Activated naive CD4-positive, alpha-beta T cell treated with anti-CD3 and anti-CD28 coated beads, Interleukin-2, amount 50 U/mL, for 72 hours (primary cell): ENCODE measurements at regions not wholly inside any gene's neighbourhood (a gene's known extent, or its start where the extent isn't known, plus 50 kb on each side); places are given as distances from the start of the nearest gene placed in this dataset.
"Not testable (repeated sequence)": the region's sequence is repeated elsewhere in the genome, so short reads cannot be mapped to it uniquely, and the experiment has no call there.

Experiments used
- ATAC-seq, 2 donors: fragments of 150-1000 bp; cut with Tn5 transposase; 2 replicates each; pipeline ENCODE4 v1.10.0; 2021; ENCODE audit warnings: mild to moderate bottlenecking in 2 of 2, moderate library complexity in 2 of 2
- DNase-seq, 2 donors: peaks; one replicate each; pipeline ENCODE4 v3.0.0; 2021 to 2022; ENCODE audit warnings: low spot score in 2 of 2
- H3K27ac Mint-ChIP-seq, 2 donors: one replicate each; pipeline ENCODE4 v1.8.0; 2022; ENCODE audit warnings: mild to moderate bottlenecking in 2 of 2, mixed read lengths in 2 of 2
- H3K36me3 Mint-ChIP-seq, 2 donors: one replicate each; pipeline ENCODE4 v1.8.0; 2022; ENCODE audit warnings: mixed read lengths in 2 of 2
- H3K9me3 Mint-ChIP-seq, 2 donors: one replicate each; pipeline ENCODE4 v1.8.0; 2022; ENCODE audit warnings: mixed read lengths in 2 of 2

- Mint-ChIP-seq H3K9me3 (no peaks in the 10 kb centered on the region), H3K27ac (no peak overlapping the region), H3K36me3 (no peaks in the 10 kb centered on the region)
- no peak for DNase-seq
- ATAC-seq: no peak
These were observed 381.4 kb upstream of the PROX1 start for GRCh38 chr1:213606252-213606820.

DNA sequence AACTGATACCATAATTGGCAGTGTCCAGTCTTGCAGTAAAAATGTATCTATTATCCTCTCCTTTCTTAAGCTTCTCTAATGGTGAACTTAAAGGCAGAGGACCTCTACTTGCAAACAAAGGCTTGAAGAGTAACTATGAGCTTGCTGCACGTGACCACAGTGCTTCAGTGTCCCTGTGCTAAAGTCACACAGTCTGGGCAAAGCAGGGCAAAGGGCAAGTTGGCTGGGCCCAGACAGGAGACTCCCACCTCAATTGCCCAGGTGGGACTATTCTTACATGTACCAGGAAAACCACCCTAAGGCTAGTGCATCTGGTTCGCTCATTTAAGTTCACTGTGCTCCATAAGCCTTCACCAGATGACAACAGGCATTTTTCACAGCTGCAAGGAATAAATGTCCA, 374.2 kb upstream of the PROX1 start:
- ATAC-seq (no peak), DNase-seq (no peak)
- no peaks in the 10 kb centered on the region for H3K9me3 Mint-ChIP-seq
- H3K36me3 Mint-ChIP-seq: no peaks in the 10 kb centered on the region
- H3K27ac Mint-ChIP-seq: no peak overlapping the region

GRCh38 chr1:213615226-213615916, 372.4 kb upstream of the PROX1 start:
- Mint-ChIP-seq H3K9me3 (no peaks in the 10 kb centered on the region), H3K27ac (no peak overlapping the region), H3K36me3 (no peaks in the 10 kb centered on the region)
- no peak for DNase-seq
- no peak for ATAC-seq

DNA sequence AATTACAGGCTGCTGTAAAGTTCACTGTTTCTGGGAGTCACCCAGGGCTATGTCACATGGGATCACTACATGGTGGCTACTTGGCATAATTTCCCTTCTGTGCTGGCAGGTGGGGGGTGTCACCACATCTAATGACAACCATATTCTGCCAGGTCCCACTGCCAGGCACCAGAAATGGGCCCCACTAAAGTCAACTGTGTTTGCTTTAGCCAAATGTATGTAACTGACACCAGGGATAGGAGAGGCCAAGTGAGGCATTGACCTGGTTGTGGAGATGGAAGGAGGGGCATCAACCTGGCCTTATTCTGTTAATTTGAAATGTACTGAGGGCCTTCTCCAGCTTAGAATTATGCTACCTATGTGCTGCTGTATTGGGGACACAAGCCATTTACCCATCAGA, 370.6 kb upstream of the PROX1 start:
- H3K27ac Mint-ChIP-seq: no peak overlapping the region
- H3K36me3 Mint-ChIP-seq: no peaks in the 10 kb centered on the region
- H3K9me3 Mint-ChIP-seq: no peaks in the 10 kb centered on the region
- DNase-seq (no peak), ATAC-seq (no peak)

DNA sequence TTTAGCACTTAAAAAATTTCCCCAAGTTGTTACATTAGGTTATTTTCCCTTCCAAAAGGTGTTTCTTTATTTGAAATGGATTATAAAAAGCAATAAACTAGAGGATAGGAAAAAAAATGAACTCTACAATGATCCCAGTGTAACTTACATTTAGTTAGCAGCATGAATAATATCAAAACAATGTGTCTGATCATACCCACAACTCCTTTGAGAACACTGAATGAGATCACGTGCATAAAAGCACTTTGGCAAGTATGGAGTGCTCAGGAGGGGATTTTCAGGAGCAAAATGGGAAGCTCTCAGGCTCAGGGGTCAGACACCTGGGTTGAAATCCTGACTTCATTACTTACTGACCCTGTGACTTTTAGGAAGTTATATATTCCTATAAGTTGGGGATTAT, 369.7 kb upstream of the PROX1 start:
- Mint-ChIP-seq H3K27ac (no peak overlapping the region), H3K36me3 (peaks cover 0 to 2% of the 10 kb centered on the region in 2 donors), H3K9me3 (no peaks in the 10 kb centered on the region)
- DNase-seq (no peak), ATAC-seq (no peak)

GRCh38 chr1:213619026-213619425, 368.7 kb upstream of the PROX1 start:
- ATAC-seq: no peak
- no peak for DNase-seq
- peaks cover 0 to 7% of the 10 kb centered on the region in 2 donors for H3K36me3 Mint-ChIP-seq
- H3K27ac Mint-ChIP-seq: no peak overlapping the region
- H3K9me3 Mint-ChIP-seq: no peaks in the 10 kb centered on the region

- DNase-seq (no peak), ATAC-seq (no peak)
- Mint-ChIP-seq H3K27ac (no peak overlapping the region), H3K9me3 (no peaks in the 10 kb centered on the region), H3K36me3 (peaks cover 0 to 7% of the 10 kb centered on the region in 2 donors)
These were observed 366.7 kb upstream of the PROX1 start for GRCh38 chr1:213621077-213621476.

DNA sequence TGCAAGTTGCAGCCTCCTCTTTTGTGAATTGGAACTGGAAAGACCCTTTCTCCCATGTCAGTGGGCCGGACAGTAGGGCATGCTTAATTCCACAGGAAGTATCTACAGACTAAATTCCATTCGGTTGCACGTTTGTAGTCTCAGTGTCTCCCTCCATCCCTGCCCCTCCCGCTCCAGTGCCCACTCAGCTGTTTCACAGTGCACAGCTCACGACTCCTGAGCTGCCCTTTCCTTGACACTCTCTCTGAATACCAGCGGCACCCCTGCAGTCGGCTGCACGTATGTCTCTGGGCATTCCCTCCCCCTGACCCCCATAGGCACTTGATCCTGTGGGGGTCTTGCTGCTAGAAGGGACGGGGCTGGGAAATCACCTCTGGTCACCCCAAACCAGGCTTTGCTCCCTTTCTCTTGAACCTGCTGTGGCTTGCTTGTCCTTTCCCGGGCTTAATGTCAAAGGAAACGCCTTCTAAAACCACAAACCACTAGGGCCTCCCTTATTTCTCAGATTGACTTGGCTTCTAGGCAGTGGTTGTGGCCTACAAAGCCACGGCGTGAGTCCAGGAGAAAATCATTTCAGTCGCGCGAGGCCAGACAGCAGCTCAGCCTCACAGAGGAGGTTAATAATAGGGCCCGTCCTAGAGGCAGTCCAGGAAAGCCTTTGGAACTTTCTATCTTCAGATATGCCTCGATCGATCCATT, 365.3 kb upstream of the PROX1 start:
- no peak overlapping the region for H3K27ac Mint-ChIP-seq
- ATAC-seq: peak; percentile 88 to 89
- H3K36me3 Mint-ChIP-seq: peaks cover 0 to 7% of the 10 kb centered on the region in 2 donors

DNA sequence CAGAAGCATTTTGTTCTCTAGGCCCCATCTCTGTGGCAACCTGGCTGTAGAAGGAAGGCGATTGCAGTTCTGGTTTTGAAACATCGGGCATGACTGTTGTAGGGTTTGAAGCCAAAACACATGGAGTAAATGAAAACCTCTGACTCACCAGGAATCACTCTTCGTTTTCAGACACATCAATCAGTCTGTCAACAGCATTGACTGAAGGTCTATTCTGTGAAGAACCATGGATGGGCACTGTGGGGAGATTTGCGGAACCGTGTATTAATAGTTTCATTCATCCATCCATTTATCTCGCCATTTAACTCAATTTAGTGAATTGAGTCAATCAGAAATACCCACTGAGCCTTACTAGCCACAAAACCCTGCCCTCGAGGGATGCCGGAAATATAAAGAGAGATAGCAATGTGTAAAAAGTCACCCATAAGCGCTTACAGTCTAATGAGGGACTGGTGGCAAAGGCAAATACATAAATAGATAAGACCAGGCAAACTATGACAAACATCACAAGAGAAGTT, 364.6 kb upstream of the PROX1 start:
- Mint-ChIP-seq H3K9me3 (no peaks in the 10 kb centered on the region), H3K36me3 (peaks cover 0 to 7% of the 10 kb centered on the region in 2 donors), H3K27ac (no peak overlapping the region)
- no peak for DNase-seq
- peak; percentile 57 to 83 for ATAC-seq

More for the DNA sequence above, 365.3 kb upstream of the PROX1 start:
- H3K9me3 Mint-ChIP-seq: no peaks in the 10 kb centered on the region
- DNase-seq: peak in 1 of 2 donors; percentile 27

DNA sequence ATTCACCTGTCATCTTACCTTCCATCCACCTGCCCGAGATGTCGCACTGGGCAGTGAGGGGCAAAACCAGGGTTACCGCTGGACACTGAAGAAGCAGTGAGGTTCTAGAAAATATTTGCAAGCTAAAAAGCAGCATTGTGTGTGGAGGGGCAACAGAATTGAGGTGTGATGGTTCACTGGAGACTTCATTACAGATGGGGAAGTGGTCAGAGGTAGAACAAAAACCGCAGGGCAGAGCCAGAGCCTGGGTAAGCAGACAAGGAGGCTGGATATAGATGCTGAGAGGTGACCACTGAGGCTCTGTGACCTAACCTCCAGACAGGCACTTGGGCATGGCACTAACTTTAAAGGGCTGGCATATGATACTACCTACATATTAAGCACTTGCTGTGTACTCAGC, 363.9 kb upstream of the PROX1 start:
- DNase-seq: no peak
- H3K36me3 Mint-ChIP-seq: peaks cover 0 to 11% of the 10 kb centered on the region in 2 donors
- peaks cover 0 to 4% of the 10 kb centered on the region in 2 donors for H3K9me3 Mint-ChIP-seq
- H3K27ac Mint-ChIP-seq: no peak overlapping the region
- no peak for ATAC-seq

DNA sequence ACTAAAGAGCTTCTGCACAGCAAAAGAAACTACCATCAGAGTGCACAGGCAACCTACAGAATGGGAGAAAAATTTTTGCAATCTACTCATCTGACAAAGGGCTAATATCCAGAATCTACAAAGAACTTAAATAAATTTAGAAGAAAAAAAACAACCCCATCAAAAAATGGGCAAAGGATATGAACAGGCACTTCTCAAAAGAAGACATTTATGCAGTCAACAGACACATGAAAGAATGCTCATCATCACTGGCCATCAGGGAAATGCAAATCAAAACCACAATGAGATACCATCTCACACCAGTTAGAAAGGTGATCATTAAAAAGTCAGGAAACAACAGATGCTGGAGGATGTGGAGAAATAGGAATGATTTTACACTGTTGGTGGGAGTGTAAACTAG, 351.0 kb upstream of the PROX1 start:
- H3K27ac Mint-ChIP-seq, ATAC-seq, DNase-seq: not testable (repeated sequence)
- Mint-ChIP-seq H3K9me3 (peaks cover 11 to 20% of the 10 kb centered on the region in 2 donors), H3K36me3 (peaks cover 16 to 23% of the 10 kb centered on the region in 2 donors)

DNA sequence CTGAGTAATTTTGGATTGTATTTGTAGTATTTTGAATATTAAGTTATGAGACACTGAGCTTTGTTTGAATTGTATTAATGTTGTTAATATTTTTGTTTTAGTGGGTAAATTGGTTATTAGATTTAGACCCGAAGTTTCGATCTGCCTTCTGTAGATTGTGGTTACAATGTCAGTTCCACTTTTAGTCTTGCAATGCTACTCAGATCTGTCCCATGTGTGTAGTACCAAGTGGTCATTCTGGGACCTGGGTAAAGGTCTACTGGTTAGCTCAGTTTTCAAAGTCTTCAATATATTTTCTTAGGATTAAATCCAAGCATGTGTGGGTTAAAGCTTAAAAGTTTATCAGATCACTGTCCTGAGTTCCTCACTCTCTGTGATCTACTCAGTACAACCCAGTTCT, 346.5 kb upstream of the PROX1 start:
- no peak for ATAC-seq
- no peaks in the 10 kb centered on the region for H3K36me3 Mint-ChIP-seq
- DNase-seq: no peak
- no peak overlapping the region for H3K27ac Mint-ChIP-seq
- H3K9me3 Mint-ChIP-seq: peaks cover 3 to 4% of the 10 kb centered on the region in 2 donors

DNA sequence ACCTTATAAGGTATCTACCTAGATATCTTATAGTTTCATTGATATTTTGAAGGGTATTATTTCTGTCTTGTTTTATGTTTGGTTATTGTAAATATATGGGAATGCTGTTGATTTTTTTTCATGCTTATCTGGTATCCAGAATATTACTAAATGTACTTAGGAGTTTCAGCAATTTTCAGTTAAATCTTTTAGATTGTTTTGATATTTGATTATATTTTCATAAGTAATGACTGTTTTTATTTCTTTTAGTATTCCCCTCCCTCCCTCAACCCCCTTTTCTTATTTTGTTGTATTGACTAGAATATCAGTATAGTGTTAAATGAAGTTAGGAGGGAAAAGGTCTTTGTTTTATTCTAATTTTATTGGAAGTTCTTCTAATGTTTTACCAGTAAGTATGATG, 344.4 kb upstream of the PROX1 start:
- ATAC-seq: no peak
- no peak for DNase-seq
- Mint-ChIP-seq H3K36me3 (no peaks in the 10 kb centered on the region), H3K9me3 (peaks cover 3 to 4% of the 10 kb centered on the region in 2 donors), H3K27ac (no peak overlapping the region)

DNA sequence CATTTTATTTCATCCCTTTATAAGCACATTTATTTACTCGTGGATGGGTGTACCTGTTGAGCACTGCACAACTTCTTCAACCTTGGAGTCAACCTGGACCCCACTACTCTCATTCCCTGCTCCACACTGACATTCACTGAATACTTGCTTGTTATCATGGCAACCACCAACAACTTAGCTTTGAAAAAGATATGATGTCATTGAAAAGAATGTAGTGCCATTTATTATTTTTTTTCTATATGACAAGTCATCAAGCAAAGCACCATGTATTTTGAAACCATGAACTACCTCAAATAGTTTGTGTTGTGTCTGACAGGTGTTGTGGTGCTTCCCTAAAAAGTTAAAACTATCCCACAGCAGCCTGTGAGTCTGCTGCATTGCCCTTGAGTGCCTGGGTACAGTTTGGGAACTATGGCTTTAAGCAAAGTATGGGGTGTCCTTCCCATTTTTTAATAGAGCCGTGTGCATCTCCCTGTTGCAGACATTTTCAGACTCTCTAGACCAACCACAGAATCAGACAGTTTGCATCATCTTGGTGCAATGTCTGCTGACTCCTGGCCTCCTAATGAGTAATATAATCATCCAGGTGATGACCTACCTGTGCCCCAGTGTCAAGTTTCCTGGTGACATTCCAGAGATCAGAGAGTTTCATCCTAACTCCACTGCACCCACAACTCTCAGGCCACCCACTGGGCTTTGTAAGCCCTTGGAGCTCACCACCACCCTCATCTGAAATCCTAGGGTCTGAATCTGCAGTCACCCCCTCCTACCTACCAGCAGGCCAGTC, 339.7 kb upstream of the PROX1 start:
- H3K36me3 Mint-ChIP-seq: no peaks in the 10 kb centered on the region
- H3K9me3 Mint-ChIP-seq: no peaks in the 10 kb centered on the region
- no peak overlapping the region for H3K27ac Mint-ChIP-seq
- DNase-seq: no peak
- no peak for ATAC-seq

GRCh38 chr1:213649373-213649772, 338.4 kb upstream of the PROX1 start:
- ATAC-seq: no peak
- Mint-ChIP-seq H3K36me3 (no peaks in the 10 kb centered on the region), H3K9me3 (no peaks in the 10 kb centered on the region), H3K27ac (no peak overlapping the region)
- DNase-seq: no peak

- ATAC-seq: no peak
- no peak overlapping the region for H3K27ac Mint-ChIP-seq
- H3K9me3 Mint-ChIP-seq: no peaks in the 10 kb centered on the region
- no peaks in the 10 kb centered on the region for H3K36me3 Mint-ChIP-seq
- DNase-seq: no peak
These were observed 337.2 kb upstream of the PROX1 start for GRCh38 chr1:213650603-213651002.

DNA sequence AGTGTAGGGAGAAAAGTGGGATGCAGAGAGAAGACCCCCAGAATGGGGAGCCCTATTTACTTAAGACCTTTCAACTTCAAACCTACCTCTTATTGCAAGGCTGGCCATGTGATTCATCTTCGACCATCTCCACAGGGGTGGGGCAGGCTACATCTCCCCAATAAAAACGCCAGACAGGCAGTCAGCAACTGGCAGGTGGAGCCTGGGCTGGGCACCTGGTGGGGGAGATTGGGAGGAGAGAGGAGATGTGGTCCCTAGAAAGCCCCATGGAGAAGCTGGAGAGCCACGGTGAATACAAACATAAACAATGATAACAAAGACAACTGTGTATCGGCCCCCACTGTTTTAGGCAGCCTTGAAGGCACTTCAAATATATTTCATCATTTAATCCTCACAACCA, 336.7 kb upstream of the PROX1 start:
- Mint-ChIP-seq H3K36me3 (no peaks in the 10 kb centered on the region), H3K9me3 (no peaks in the 10 kb centered on the region), H3K27ac (no peak overlapping the region)
- ATAC-seq (no peak), DNase-seq (no peak)
